PC-3 (cell line): ENCODE measurements at regions not wholly inside any gene's neighbourhood (a gene's known extent, or its start where the extent isn't known, plus 50 kb on each side); places are given as distances from the start of the nearest gene placed in this dataset.

ENCODE experiments used
- ATAC-seq: fragments of 200-7000 bp; cut with Tn5 transposase; 2 replicates; pipeline ENCODE4 v1.9.1; 2020; ENCODE audit warnings: mild to moderate bottlenecking, moderate library complexity
- BruUV-seq: library from RNA; stranded (reverse); fragments of 400-500 nt; replicated peaks from 2 replicates; lab custom pipeline; 2021; lab: Mats Ljungman, UMichigan
- CTCF ChIA-PET: fragments of 300-600 bp; sonication (Branson Sonifier 250); formaldehyde crosslinking; loops from one replicate; lab custom pipeline; 2022; ENCODE audit warnings: antibody characterized with exemption; lab: Charles Lee
- POLR2A ChIA-PET: fragments of 300-600 bp; sonication (Branson Sonifier 250); formaldehyde crosslinking; loops from one replicate; lab custom pipeline; 2022; ENCODE audit warnings: antibody characterized with exemption; ENCODE audit not compliant: unreplicated experiment; lab: Charles Lee
- DNase-seq: peaks from one replicate; pipeline ENCODE4 v3.0.0-alpha.2; 2015
- H2AFZ ChIP-seq: fragments of 300-600 bp; sonication (generic); 2 replicates; pipeline ENCODE4 v1.6.0; 2016; ENCODE audit warnings: antibody characterized with exemption, low read length
- H3F3A ChIP-seq: fragments of 300-600 bp; sonication (generic); one replicate; pipeline ENCODE4 v1.6.0; 2017; ENCODE audit warnings: antibody characterized with exemption, low read length, control low read depth, mild to moderate bottlenecking; ENCODE audit not compliant: unreplicated experiment
- H3K27ac ChIP-seq: fragments of 300-600 bp; sonication (generic); 2 replicates; pipeline ENCODE4 v1.5.1; 2016; ENCODE audit warnings: mild to moderate bottlenecking, low read length
- H3K27me3 ChIP-seq: fragments of 300-600 bp; sonication (generic); 2 replicates; pipeline ENCODE4 v1.6.1; 2016; ENCODE audit warnings: low read length, mixed read lengths
- H3K36me3 ChIP-seq: fragments of 300-600 bp; sonication (generic); 2 replicates; pipeline ENCODE4 v1.6.1; 2016; ENCODE audit warnings: low read depth, mixed run types, low read length, mixed read lengths
- H3K4me1 ChIP-seq: fragments of 300-600 bp; sonication (generic); 2 replicates; pipeline ENCODE4 v1.5.1; 2016; ENCODE audit warnings: low read length; ENCODE audit not compliant: insufficient read depth
- H3K4me2 ChIP-seq: fragments of 300-600 bp; sonication (generic); 2 replicates; pipeline ENCODE4 v1.6.0; 2016; ENCODE audit warnings: low read length
- H3K4me3 ChIP-seq: fragments of 300-600 bp; sonication (generic); 2 replicates; pipeline ENCODE4 v1.5.1; 2016; ENCODE audit warnings: mild to moderate bottlenecking, low read length, mixed read lengths
- H3K79me2 ChIP-seq: fragments of 300-600 bp; sonication (generic); 2 replicates; pipeline ENCODE4 v1.6.1; 2017; ENCODE audit warnings: low read length, mixed read lengths
- H3K9ac ChIP-seq: fragments of 300-600 bp; sonication (generic); 2 replicates; pipeline ENCODE4 v1.6.0; 2016; ENCODE audit warnings: mild to moderate bottlenecking, low read length
- H3K9me2 ChIP-seq: fragments of 300-600 bp; sonication (generic); replicated peaks from 2 replicates; pipeline ENCODE4 v1.6.1; 2016; ENCODE audit warnings: mixed run types, low read length, mixed read lengths
- H3K9me3 ChIP-seq: fragments of 300-600 bp; sonication (generic); 2 replicates; pipeline ENCODE4 v1.6.1; 2016; ENCODE audit warnings: low read length, mixed read lengths
- H4K20me1 ChIP-seq: fragments of 300-600 bp; sonication (generic); 2 replicates; pipeline ENCODE4 v1.6.1; 2016; ENCODE audit warnings: low read length, mixed read lengths
- CTCF ChIP-seq: fragments of 300-600 bp; sonication (generic); conservative IDR thresholded peaks from 2 replicates; pipeline ENCODE4 v1.5.1; 2017; ENCODE audit warnings: antibody characterized with exemption, low read depth, mild to moderate bottlenecking, low read length
- EZH2 ChIP-seq: fragments of 300-600 bp; sonication (generic); IDR thresholded peaks from one replicate; pipeline ENCODE4 v1.6.1; 2017; ENCODE audit warnings: antibody characterized with exemption, mild to moderate bottlenecking, low read length; ENCODE audit not compliant: unreplicated experiment
- EZH2phosphoT487 ChIP-seq: fragments of 300-600 bp; sonication (generic); IDR thresholded peaks from 2 replicates; pipeline ENCODE4 v1.6.1; 2018; ENCODE audit warnings: mild to moderate bottlenecking, antibody characterized with exemption, low read length, borderline replicate concordance
- intact Hi-C: fragments of 100-400 bp; cut with micrococcal nuclease; formaldehyde crosslinking; loops from 2 replicates; pipeline ENCODE4 v1.9.0; 2023

- Histone ChIP-seq H3K9me3 (no peaks in the 10 kb centered on the region), H2AFZ (no peak overlapping the region), H3K4me2 (no peak overlapping the region), H3K36me3 (no peaks in the 10 kb centered on the region), H3K4me3 (no peak overlapping the region), H3K4me1 (no peaks in the 10 kb centered on the region), H3K79me2 (no peaks in the 10 kb centered on the region), H3K27me3 (0 out of 2 replicates have a peak, but pooled peaks cover 8% of the 10 kb centered on the region), H4K20me1 (no peaks in the 10 kb centered on the region), H3K27ac (no peak overlapping the region), H3K9me2 (no peaks in the 10 kb centered on the region), H3K9ac (no peak overlapping the region), H3F3A (no peaks in the 10 kb centered on the region)
- ChIA-PET POLR2A (no interaction called here), CTCF (no interaction called here)
- ATAC-seq (no peak), DNase-seq (no peak)
- TF ChIP-seq CTCF = no peak
- no peak for TF ChIP-seq EZH2phosphoT487
- TF ChIP-seq EZH2 = no peak
- BruUV-seq = no TSS peak
- intact Hi-C loops = no loop called here
Observed at GRCh38 chr15:94596707-94597106, 365.3 kb downstream of the MCTP2 start.

- Histone ChIP-seq H3K9ac (no peak overlapping the region), H3K27ac (no peak overlapping the region), H3K4me1 (no peaks in the 10 kb centered on the region), H2AFZ (no peak overlapping the region), H3K4me2 (no peak overlapping the region), H3K9me3 (no peaks in the 10 kb centered on the region), H3K79me2 (no peaks in the 10 kb centered on the region), H4K20me1 (no peaks in the 10 kb centered on the region), H3K4me3 (no peak overlapping the region), H3K36me3 (no peaks in the 10 kb centered on the region), H3F3A (no peaks in the 10 kb centered on the region), H3K27me3 (peaks cover 34% of the 10 kb centered on the region; the same call in 1 of the 2 replicates), H3K9me2 (no peaks in the 10 kb centered on the region)
- intact Hi-C loops = no loop called here
- ATAC-seq (no peak), DNase-seq (no peak)
- BruUV-seq = no TSS peak
- TF ChIP-seq EZH2phosphoT487 = no peak
- TF ChIP-seq EZH2 = no peak
- TF ChIP-seq CTCF = no peak
- POLR2A ChIA-PET = no interaction called here
- CTCF ChIA-PET = no interaction called here
Observed at GRCh38 chr15:94600505-94600904, 369.1 kb downstream of the MCTP2 start.

- no peaks in the 10 kb centered on the region for H3F3A ChIP-seq
- H3K4me2 ChIP-seq = no peak overlapping the region
- no peak overlapping the region for H3K27ac ChIP-seq
- H3K36me3 ChIP-seq = no peaks in the 10 kb centered on the region
- no peak overlapping the region for H3K4me3 ChIP-seq
- no peaks in the 10 kb centered on the region for H3K79me2 ChIP-seq
- no peaks in the 10 kb centered on the region for H3K4me1 ChIP-seq
- intact Hi-C loops = no loop called here
- no peak for ATAC-seq
- no peaks in the 10 kb centered on the region for H3K9me3 ChIP-seq
- H3K9me2 ChIP-seq = no peaks in the 10 kb centered on the region
- POLR2A ChIA-PET = no interaction called here
- no peak overlapping the region for H3K9ac ChIP-seq
- no peak overlapping the region for H2AFZ ChIP-seq
- CTCF ChIA-PET = no interaction called here
- DNase-seq = no peak
- no peaks in the 10 kb centered on the region for H4K20me1 ChIP-seq
- H3K27me3 ChIP-seq = peaks cover 50% of the 10 kb centered on the region
- TF ChIP-seq CTCF (no peak), EZH2 (no peak), EZH2phosphoT487 (no peak)
- BruUV-seq = no TSS peak
Observed at GRCh38 chr15:94602754-94603470, 371.6 kb downstream of the MCTP2 start.
